HG02938 (cell line): ENCODE measurements at regions not wholly inside any gene's neighbourhood (a gene's known extent, or its start where the extent isn't known, plus 50 kb on each side); places are given as distances from the start of the nearest gene placed in this dataset.
"Not testable (repeated sequence)": the region's sequence is repeated elsewhere in the genome, so short reads cannot be mapped to it uniquely, and the experiment has no call there.

ENCODE experiments used
- ATAC-seq: cut with Tn5 transposase; IDR thresholded peaks from one replicate; pipeline ENCODE4 v1.9.1; 2021; ENCODE audit warnings: mild to moderate bottlenecking, moderate library complexity; ENCODE audit not compliant: unreplicated experiment

- ATAC-seq: not testable (repeated sequence)
Measured at GRCh38 chr20:40889266-40889665, 139.4 kb upstream of the TOP1 start.

GRCh38 chr20:40890181-40890580, 138.4 kb upstream of the TOP1 start:
- no peak for ATAC-seq

GRCh38 chr20:40890635-40891034, 138.0 kb upstream of the TOP1 start:
- ATAC-seq: no peak

GRCh38 chr20:40891351-40891750, 137.3 kb upstream of the TOP1 start:
- ATAC-seq: no peak

GRCh38 chr20:40892642-40893041, 136.0 kb upstream of the TOP1 start:
- ATAC-seq: no peak

GRCh38 chr20:40893610-40894236, 134.9 kb upstream of the TOP1 start:
- no peak for ATAC-seq

GRCh38 chr20:40894237-40894630, 134.4 kb upstream of the TOP1 start:
- ATAC-seq: no peak

- ATAC-seq: no peak
Measured at GRCh38 chr20:40895182-40895581, 133.4 kb upstream of the TOP1 start.

- ATAC-seq: no peak
Measured at GRCh38 chr20:40896814-40897700, 131.6 kb upstream of the TOP1 start.

- no peak for ATAC-seq
Measured at GRCh38 chr20:40899344-40899743, 129.3 kb upstream of the TOP1 start.

- ATAC-seq: no peak
Measured at GRCh38 chr20:40900666-40901215, 127.9 kb upstream of the TOP1 start.

GRCh38 chr20:40902661-40903060, 126.0 kb upstream of the TOP1 start:
- ATAC-seq: no peak

- no peak for ATAC-seq
Measured at GRCh38 chr20:40908309-40908708, 120.3 kb upstream of the TOP1 start.

- ATAC-seq: not testable (repeated sequence)
Measured at GRCh38 chr20:40909489-40909888, 119.1 kb upstream of the TOP1 start.

GRCh38 chr20:40910436-40910835, 118.2 kb upstream of the TOP1 start:
- ATAC-seq: not testable (repeated sequence)

GRCh38 chr20:40911152-40911551, 117.5 kb upstream of the TOP1 start:
- ATAC-seq: not testable (repeated sequence)

GRCh38 chr20:40913224-40914185, 115.1 kb upstream of the TOP1 start:
- no peak for ATAC-seq

GRCh38 chr20:40915756-40916155, 112.9 kb upstream of the TOP1 start:
- ATAC-seq: no peak

- no peak for ATAC-seq
Measured at GRCh38 chr20:40916276-40916675, 112.3 kb upstream of the TOP1 start.

GRCh38 chr20:40920291-40920690, 108.3 kb upstream of the TOP1 start:
- no peak for ATAC-seq

GRCh38 chr20:40922865-40923264, 105.8 kb upstream of the TOP1 start:
- no peak for ATAC-seq
